ENCODE measurements at regions not wholly inside any gene's neighbourhood (a gene's known extent, or its start where the extent isn't known, plus 50 kb on each side); places are given as distances from the start of the nearest gene placed in this dataset.

GRCh38 chr13:65727070-65727469, 1503.1 kb downstream of the PCDH9 start:
- Histone ChIP-seq H3K9me3 (ENCODE audit: insufficient read depth, low read depth, low read length) (no peaks in the 10 kb centered on the region), H2AFZ (ENCODE audit: low read depth, low read length) (no peak overlapping the region), H3K4me2 (ENCODE audit: low read length) (no peak overlapping the region), H3K9ac (ENCODE audit: low read length) (no peak overlapping the region), H3K27me3 (ENCODE audit: insufficient read depth, low read length) (no peaks in the 10 kb centered on the region), H3K36me3 (ENCODE audit: insufficient read depth, low read length) (no peaks in the 10 kb centered on the region), H3K4me1 (ENCODE audit: insufficient read depth, low read length) (peaks cover 3% of the 10 kb centered on the region), H4K20me1 (ENCODE audit: insufficient read depth, low read length) (no peaks in the 10 kb centered on the region), H3K79me2 (ENCODE audit: insufficient read depth, low read length) (no peaks in the 10 kb centered on the region), H3K27ac (ENCODE audit: low read depth, low read length) (no peak overlapping the region), H3K4me3 (ENCODE audit: insufficient read depth, low read depth, low read length) (no peak overlapping the region)
- H3K4me1 Mint-ChIP-seq (ENCODE audit: low read depth, unreplicated experiment) = no peaks in the 10 kb centered on the region
- H3K9me3 Mint-ChIP-seq (ENCODE audit: unreplicated experiment) = no peaks in the 10 kb centered on the region
- no peaks in the 10 kb centered on the region for H3K27me3 Mint-ChIP-seq (ENCODE audit: low read depth, unreplicated experiment)
- no peak for FAIRE-seq
- no peak overlapping the region for H3K27ac Mint-ChIP-seq (ENCODE audit: unreplicated experiment)
- H3K4me3 Mint-ChIP-seq (ENCODE audit: unreplicated experiment) = no peak overlapping the region
- no peak for DNase-seq (ENCODE audit: low read depth)
- TF ChIP-seq EZH2 (IDR thresholded peaks at IDR 0.05; ENCODE audit: insufficient read depth, low read length) = no peak
- no peak for TF ChIP-seq CTCF (IDR thresholded peaks at IDR 0.05; ENCODE audit: insufficient read depth, low read depth, low read length)
- no peaks in the 10 kb centered on the region for H3K36me3 Mint-ChIP-seq (ENCODE audit: low read depth, unreplicated experiment)

GRCh38 chr13:65725006-65725405, 1505.1 kb downstream of the PCDH9 start:
- H3K36me3 Mint-ChIP-seq (ENCODE audit: low read depth, unreplicated experiment) = no peaks in the 10 kb centered on the region
- no peak overlapping the region for H3K9ac ChIP-seq (ENCODE audit: low read length)
- no peak for TF ChIP-seq EZH2 (IDR thresholded peaks at IDR 0.05; ENCODE audit: insufficient read depth, low read length)
- no peak for TF ChIP-seq CTCF (IDR thresholded peaks at IDR 0.05; ENCODE audit: insufficient read depth, low read depth, low read length)
- no peak overlapping the region for H3K27ac Mint-ChIP-seq (ENCODE audit: unreplicated experiment)
- H2AFZ ChIP-seq (ENCODE audit: low read depth, low read length) = no peak overlapping the region
- no peaks in the 10 kb centered on the region for H3K9me3 Mint-ChIP-seq (ENCODE audit: unreplicated experiment)
- H3K4me2 ChIP-seq (ENCODE audit: low read length) = no peak overlapping the region
- no peaks in the 10 kb centered on the region for H3K9me3 ChIP-seq (ENCODE audit: insufficient read depth, low read depth, low read length)
- H3K4me3 Mint-ChIP-seq (ENCODE audit: unreplicated experiment) = no peak overlapping the region
- no peak for FAIRE-seq
- no peaks in the 10 kb centered on the region for H3K27me3 ChIP-seq (ENCODE audit: insufficient read depth, low read length)
- no peaks in the 10 kb centered on the region for H3K36me3 ChIP-seq (ENCODE audit: insufficient read depth, low read length)
- H3K79me2 ChIP-seq (ENCODE audit: insufficient read depth, low read length) = no peaks in the 10 kb centered on the region
- H3K27me3 Mint-ChIP-seq (ENCODE audit: low read depth, unreplicated experiment) = no peaks in the 10 kb centered on the region
- H3K4me1 Mint-ChIP-seq (ENCODE audit: low read depth, unreplicated experiment) = no peaks in the 10 kb centered on the region
- no peak overlapping the region for H3K27ac ChIP-seq (ENCODE audit: low read depth, low read length)
- H3K4me3 ChIP-seq (ENCODE audit: insufficient read depth, low read depth, low read length) = no peak overlapping the region
- DNase-seq (ENCODE audit: low read depth) = peak; percentile 33
- peaks cover 3% of the 10 kb centered on the region for H3K4me1 ChIP-seq (ENCODE audit: insufficient read depth, low read length)
- H4K20me1 ChIP-seq (ENCODE audit: insufficient read depth, low read length) = no peaks in the 10 kb centered on the region

- Histone ChIP-seq H3K27ac (ENCODE audit: low read depth, low read length) (no peak overlapping the region), H3K27me3 (ENCODE audit: insufficient read depth, low read length) (no peaks in the 10 kb centered on the region), H3K79me2 (ENCODE audit: insufficient read depth, low read length) (no peaks in the 10 kb centered on the region), H3K4me3 (ENCODE audit: insufficient read depth, low read depth, low read length) (no peak overlapping the region), H4K20me1 (ENCODE audit: insufficient read depth, low read length) (no peaks in the 10 kb centered on the region), H3K9me3 (ENCODE audit: insufficient read depth, low read depth, low read length) (no peaks in the 10 kb centered on the region), H3K4me1 (ENCODE audit: insufficient read depth, low read length) (peaks cover 3% of the 10 kb centered on the region), H3K36me3 (ENCODE audit: insufficient read depth, low read length) (no peaks in the 10 kb centered on the region), H2AFZ (ENCODE audit: low read depth, low read length) (no peak overlapping the region), H3K9ac (ENCODE audit: low read length) (no peak overlapping the region), H3K4me2 (ENCODE audit: low read length) (no peak overlapping the region)
- Mint-ChIP-seq H3K4me3 (ENCODE audit: unreplicated experiment) (no peak overlapping the region), H3K27me3 (ENCODE audit: low read depth, unreplicated experiment) (no peaks in the 10 kb centered on the region), H3K9me3 (ENCODE audit: unreplicated experiment) (no peaks in the 10 kb centered on the region), H3K4me1 (ENCODE audit: low read depth, unreplicated experiment) (no peaks in the 10 kb centered on the region), H3K27ac (ENCODE audit: unreplicated experiment) (no peak overlapping the region), H3K36me3 (ENCODE audit: low read depth, unreplicated experiment) (no peaks in the 10 kb centered on the region)
- no peak for TF ChIP-seq CTCF (IDR thresholded peaks at IDR 0.05; ENCODE audit: insufficient read depth, low read depth, low read length)
- TF ChIP-seq EZH2 (IDR thresholded peaks at IDR 0.05; ENCODE audit: insufficient read depth, low read length) = no peak
- FAIRE-seq (no peak), DNase-seq (ENCODE audit: low read depth) (peak; percentile 68)
Measured at GRCh38 chr13:65724226-65724625, 1505.9 kb downstream of the PCDH9 start.

Data from astrocyte (in vitro differentiated cells and primary cell).